ENCODE measurements at regions not wholly inside any gene's neighbourhood (a gene's known extent, or its start where the extent isn't known, plus 50 kb on each side); places are given as distances from the start of the nearest gene placed in this dataset.

DNA sequence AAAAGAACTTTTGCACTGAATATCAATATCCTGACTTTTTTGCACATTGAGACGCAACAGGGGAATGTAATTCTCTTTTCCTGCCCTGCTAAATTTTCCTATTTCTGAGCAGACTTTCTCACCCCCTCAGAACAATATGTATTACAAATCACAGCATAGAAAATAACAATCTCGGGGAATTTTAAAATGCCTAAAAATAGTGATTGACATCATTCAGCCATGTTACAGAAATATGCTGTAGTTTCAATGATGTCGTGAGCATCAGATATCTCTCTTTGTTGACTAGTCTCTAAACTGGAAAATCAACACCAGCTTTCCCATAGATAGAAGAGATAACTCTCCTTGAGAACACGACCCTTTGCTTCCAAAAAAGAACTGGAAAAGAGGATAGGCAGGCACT is 166.7 kb downstream of the ZDHHC21 start:
- H3K9me3 ChIP-seq (ENCODE audit: control insufficient read depth in 2 of 2, low read length in 2 of 2): no peaks in the 10 kb centered on the region
- no peak overlapping the region for H3K27ac ChIP-seq (ENCODE audit: insufficient read depth, low read length, poor library complexity, severe bottlenecking)
- no peaks in the 10 kb centered on the region for H3K36me3 ChIP-seq (ENCODE audit: control insufficient read depth, insufficient read depth, low read length)
- no peaks in the 10 kb centered on the region for H3K4me1 ChIP-seq (ENCODE audit: control insufficient read depth, insufficient read depth, low read length, poor library complexity, severe bottlenecking)
- DNase-seq: no peak
- H3K27me3 ChIP-seq (ENCODE audit: control insufficient read depth, insufficient read depth, low read length): no peaks in the 10 kb centered on the region
- Mint-ChIP-seq H3K9me3 (peaks cover 0 to 2% (median 0%) of the 10 kb centered on the region in 7 donors), H3K27me3 (no peaks in the 10 kb centered on the region), H3K4me3 (no peak overlapping the region), H3K36me3 (no peaks in the 10 kb centered on the region), H3K4me1 (no peaks in the 10 kb centered on the region), H3K27ac (no peak overlapping the region)
- H3K4me3 ChIP-seq (ENCODE audit: low read depth, low read length): no peak overlapping the region
- ATAC-seq (ENCODE audit: low read depth in 2 of 2): no peak

DNA sequence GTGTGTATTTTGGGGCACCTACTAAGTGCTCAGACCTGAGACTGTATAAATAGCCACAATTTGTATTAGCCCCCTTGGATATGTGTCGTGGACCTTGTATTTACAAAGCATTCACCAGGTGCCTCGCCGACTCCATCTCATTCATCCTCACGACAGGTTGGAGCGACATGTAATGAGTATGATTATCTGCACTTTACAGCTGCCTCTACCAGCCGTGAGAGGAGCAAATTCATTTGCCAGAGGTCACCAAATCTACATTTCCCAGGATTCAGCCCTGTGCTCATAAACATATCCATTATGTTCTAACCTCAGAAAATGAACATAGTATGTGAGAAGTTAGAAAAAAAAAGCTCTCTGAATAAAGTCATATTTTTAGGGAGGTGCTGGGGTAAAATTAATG is 167.4 kb downstream of the ZDHHC21 start:
- ATAC-seq (ENCODE audit: low read depth in 2 of 2): no peak
- peaks cover 0 to 2% (median 0%) of the 10 kb centered on the region in 7 donors for H3K9me3 Mint-ChIP-seq
- Histone ChIP-seq H3K27ac (ENCODE audit: insufficient read depth, low read length, poor library complexity, severe bottlenecking) (no peak overlapping the region), H3K9me3 (ENCODE audit: control insufficient read depth in 2 of 2, low read length in 2 of 2) (no peaks in the 10 kb centered on the region), H3K27me3 (ENCODE audit: control insufficient read depth, insufficient read depth, low read length) (no peaks in the 10 kb centered on the region), H3K4me1 (ENCODE audit: control insufficient read depth, insufficient read depth, low read length, poor library complexity, severe bottlenecking) (no peaks in the 10 kb centered on the region), H3K4me3 (ENCODE audit: low read depth, low read length) (no peak overlapping the region), H3K36me3 (ENCODE audit: control insufficient read depth, insufficient read depth, low read length) (no peaks in the 10 kb centered on the region)
- no peak overlapping the region for H3K27ac Mint-ChIP-seq
- DNase-seq: no peak
- no peaks in the 10 kb centered on the region for H3K4me1 Mint-ChIP-seq
- no peaks in the 10 kb centered on the region for H3K27me3 Mint-ChIP-seq
- H3K36me3 Mint-ChIP-seq: no peaks in the 10 kb centered on the region
- H3K4me3 Mint-ChIP-seq: no peak overlapping the region

DNA sequence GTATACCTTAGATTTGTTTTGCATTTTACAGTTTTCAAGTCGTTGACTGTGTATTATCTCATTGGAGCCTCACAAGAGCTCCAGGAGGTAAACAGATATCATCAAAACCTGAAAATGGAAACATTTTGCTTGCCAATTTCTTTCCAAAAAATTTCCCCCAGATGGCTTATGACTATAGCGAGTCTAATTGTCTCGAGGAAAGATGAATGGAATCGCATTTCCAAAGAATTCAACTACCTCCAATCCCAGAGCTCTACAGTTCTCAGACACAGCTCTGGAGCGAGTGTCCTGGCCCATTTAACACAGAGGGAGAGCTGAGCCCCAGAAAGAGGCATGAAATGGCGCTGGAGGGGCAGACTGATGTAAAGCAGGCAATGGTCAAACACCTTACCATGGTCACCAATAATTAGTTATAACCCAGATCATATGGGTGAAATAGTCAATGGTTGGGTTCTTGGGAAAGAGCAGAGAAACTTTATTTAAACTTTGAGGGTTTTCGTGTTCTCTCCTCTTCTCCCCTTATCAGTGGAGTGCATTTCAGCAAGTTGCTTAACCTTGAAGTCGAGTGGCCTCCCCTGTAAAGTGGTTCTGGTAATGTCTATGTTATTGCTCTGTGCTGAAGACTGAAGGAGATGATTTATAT is 168.2 kb downstream of the ZDHHC21 start:
- Histone ChIP-seq H3K27me3 (ENCODE audit: control insufficient read depth, insufficient read depth, low read length) (no peaks in the 10 kb centered on the region), H3K27ac (ENCODE audit: insufficient read depth, low read length, poor library complexity, severe bottlenecking) (no peak overlapping the region), H3K4me3 (ENCODE audit: low read depth, low read length) (no peak overlapping the region), H3K9me3 (ENCODE audit: control insufficient read depth in 2 of 2, low read length in 2 of 2) (no peaks in the 10 kb centered on the region), H3K4me1 (ENCODE audit: control insufficient read depth, insufficient read depth, low read length, poor library complexity, severe bottlenecking) (no peaks in the 10 kb centered on the region), H3K36me3 (ENCODE audit: control insufficient read depth, insufficient read depth, low read length) (no peaks in the 10 kb centered on the region)
- Mint-ChIP-seq H3K36me3 (no peaks in the 10 kb centered on the region), H3K4me1 (no peaks in the 10 kb centered on the region), H3K9me3 (peaks cover 0 to 2% (median 0%) of the 10 kb centered on the region in 7 donors), H3K4me3 (no peak overlapping the region), H3K27me3 (no peaks in the 10 kb centered on the region), H3K27ac (no peak overlapping the region)
- no peak for ATAC-seq (ENCODE audit: low read depth in 2 of 2)
- DNase-seq: no peak

DNA sequence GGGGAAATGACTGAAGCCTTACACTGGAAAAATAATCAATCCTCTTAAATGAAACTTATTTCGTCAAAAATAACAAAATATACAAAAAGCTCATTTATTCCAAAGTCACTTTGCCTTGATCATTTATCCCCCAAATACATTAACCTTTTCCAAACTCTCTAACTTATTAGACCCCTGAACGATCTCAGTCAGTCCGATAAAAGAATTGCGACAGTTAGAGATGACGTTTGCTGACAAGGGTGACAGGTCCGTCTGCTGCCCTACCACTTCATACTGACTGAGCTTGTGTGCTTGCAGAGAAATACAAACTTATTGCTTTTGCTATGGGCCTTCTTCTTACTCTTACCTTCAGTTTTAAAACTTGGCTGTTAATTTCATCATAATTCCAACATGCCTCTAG is 169.7 kb downstream of the ZDHHC21 start:
- Mint-ChIP-seq H3K27ac (no peak overlapping the region), H3K4me1 (no peaks in the 10 kb centered on the region), H3K4me3 (no peak overlapping the region), H3K36me3 (no peaks in the 10 kb centered on the region), H3K9me3 (peaks cover 0 to 3% (median 0%) of the 10 kb centered on the region in 7 donors), H3K27me3 (no peaks in the 10 kb centered on the region)
- no peaks in the 10 kb centered on the region for H3K36me3 ChIP-seq (ENCODE audit: control insufficient read depth, insufficient read depth, low read length)
- H3K27ac ChIP-seq (ENCODE audit: insufficient read depth, low read length, poor library complexity, severe bottlenecking): no peak overlapping the region
- DNase-seq (no peak), ATAC-seq (ENCODE audit: low read depth in 2 of 2) (no peak)
- H3K9me3 ChIP-seq (ENCODE audit: control insufficient read depth in 2 of 2, low read length in 2 of 2): no peaks in the 10 kb centered on the region
- no peaks in the 10 kb centered on the region for H3K27me3 ChIP-seq (ENCODE audit: control insufficient read depth, insufficient read depth, low read length)
- H3K4me1 ChIP-seq (ENCODE audit: control insufficient read depth, insufficient read depth, low read length, poor library complexity, severe bottlenecking): no peaks in the 10 kb centered on the region
- H3K4me3 ChIP-seq (ENCODE audit: low read depth, low read length): no peak overlapping the region

DNA sequence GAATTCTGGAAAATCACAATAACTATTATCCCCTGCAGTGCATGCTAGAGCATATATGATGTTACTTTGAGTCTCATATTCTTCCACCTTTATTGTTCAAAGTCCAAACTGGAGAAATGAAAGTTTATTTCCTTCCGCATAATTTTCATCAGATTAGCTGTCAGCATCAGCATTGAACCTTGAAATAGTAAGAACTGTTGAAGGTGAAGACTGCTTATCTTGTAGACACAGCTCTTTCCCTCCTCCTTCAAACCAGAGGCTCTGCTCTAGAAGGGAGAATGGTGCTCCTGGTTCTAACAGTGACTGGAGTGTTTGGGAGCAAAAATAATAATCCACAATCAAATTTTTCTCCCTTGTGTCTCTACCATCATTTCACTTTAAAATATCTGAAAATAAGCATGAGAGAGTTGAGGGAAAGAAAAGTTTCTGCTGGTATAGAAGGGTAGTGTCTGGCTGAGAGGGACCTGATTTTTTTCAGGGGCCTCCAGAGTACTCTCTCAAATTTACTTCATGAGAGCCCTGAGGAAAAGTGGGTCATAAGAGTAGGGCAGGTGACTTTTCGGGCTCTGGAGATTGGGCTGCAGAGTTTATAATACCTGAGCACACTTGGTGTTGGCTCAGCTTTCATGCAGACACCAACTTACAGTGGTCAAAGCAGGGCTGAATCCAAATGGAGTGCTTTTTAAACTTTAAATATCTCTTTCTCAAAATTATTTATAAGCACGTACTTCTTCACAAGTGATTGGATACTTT is 170.4 kb downstream of the ZDHHC21 start:
- no peak overlapping the region for H3K27ac Mint-ChIP-seq
- Histone ChIP-seq H3K27me3 (ENCODE audit: control insufficient read depth, insufficient read depth, low read length) (no peaks in the 10 kb centered on the region), H3K27ac (ENCODE audit: insufficient read depth, low read length, poor library complexity, severe bottlenecking) (no peak overlapping the region), H3K4me3 (ENCODE audit: low read depth, low read length) (no peak overlapping the region), H3K36me3 (ENCODE audit: control insufficient read depth, insufficient read depth, low read length) (no peaks in the 10 kb centered on the region), H3K9me3 (ENCODE audit: control insufficient read depth in 2 of 2, low read length in 2 of 2) (no peaks in the 10 kb centered on the region), H3K4me1 (ENCODE audit: control insufficient read depth, insufficient read depth, low read length, poor library complexity, severe bottlenecking) (no peaks in the 10 kb centered on the region)
- H3K9me3 Mint-ChIP-seq: peaks cover 0 to 3% (median 0%) of the 10 kb centered on the region in 7 donors
- H3K36me3 Mint-ChIP-seq: no peaks in the 10 kb centered on the region
- ATAC-seq (ENCODE audit: low read depth in 2 of 2) (no peak), DNase-seq (no peak)
- H3K27me3 Mint-ChIP-seq: no peaks in the 10 kb centered on the region
- no peak overlapping the region for H3K4me3 Mint-ChIP-seq
- H3K4me1 Mint-ChIP-seq: no peaks in the 10 kb centered on the region

DNA sequence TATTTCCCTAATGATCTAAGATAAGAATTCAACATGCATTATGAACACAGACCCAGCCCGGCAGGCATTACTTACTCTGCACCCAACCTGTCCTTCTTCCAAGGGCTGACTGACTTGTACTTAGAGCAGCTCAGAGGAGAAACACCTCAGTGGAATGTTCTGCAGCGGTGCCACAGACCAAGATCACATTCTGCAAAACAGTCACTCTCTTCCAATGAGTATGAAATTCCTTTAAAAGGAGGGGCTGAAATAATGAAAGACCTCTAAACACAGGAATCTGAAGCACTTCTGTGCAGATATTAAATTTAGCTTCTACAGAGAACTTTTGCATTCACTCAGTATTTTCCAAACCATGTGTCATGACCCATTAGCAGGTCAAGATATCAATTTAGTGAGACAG is 172.9 kb downstream of the ZDHHC21 start:
- no peaks in the 10 kb centered on the region for H3K9me3 ChIP-seq (ENCODE audit: control insufficient read depth in 2 of 2, low read length in 2 of 2)
- DNase-seq (no peak), ATAC-seq (ENCODE audit: low read depth in 2 of 2) (no peak)
- H3K36me3 ChIP-seq (ENCODE audit: control insufficient read depth, insufficient read depth, low read length): no peaks in the 10 kb centered on the region
- no peaks in the 10 kb centered on the region for H3K4me1 Mint-ChIP-seq
- no peaks in the 10 kb centered on the region for H3K4me1 ChIP-seq (ENCODE audit: control insufficient read depth, insufficient read depth, low read length, poor library complexity, severe bottlenecking)
- peaks cover 0 to 3% (median 0%) of the 10 kb centered on the region in 7 donors for H3K9me3 Mint-ChIP-seq
- H3K27ac ChIP-seq (ENCODE audit: insufficient read depth, low read length, poor library complexity, severe bottlenecking): no peak overlapping the region
- H3K4me3 ChIP-seq (ENCODE audit: low read depth, low read length): no peak overlapping the region
- H3K27me3 Mint-ChIP-seq: peaks cover 4% of the 10 kb centered on the region
- no peaks in the 10 kb centered on the region for H3K36me3 Mint-ChIP-seq
- no peak overlapping the region for H3K4me3 Mint-ChIP-seq
- no peaks in the 10 kb centered on the region for H3K27me3 ChIP-seq (ENCODE audit: control insufficient read depth, insufficient read depth, low read length)
- H3K27ac Mint-ChIP-seq: no peak overlapping the region

DNA sequence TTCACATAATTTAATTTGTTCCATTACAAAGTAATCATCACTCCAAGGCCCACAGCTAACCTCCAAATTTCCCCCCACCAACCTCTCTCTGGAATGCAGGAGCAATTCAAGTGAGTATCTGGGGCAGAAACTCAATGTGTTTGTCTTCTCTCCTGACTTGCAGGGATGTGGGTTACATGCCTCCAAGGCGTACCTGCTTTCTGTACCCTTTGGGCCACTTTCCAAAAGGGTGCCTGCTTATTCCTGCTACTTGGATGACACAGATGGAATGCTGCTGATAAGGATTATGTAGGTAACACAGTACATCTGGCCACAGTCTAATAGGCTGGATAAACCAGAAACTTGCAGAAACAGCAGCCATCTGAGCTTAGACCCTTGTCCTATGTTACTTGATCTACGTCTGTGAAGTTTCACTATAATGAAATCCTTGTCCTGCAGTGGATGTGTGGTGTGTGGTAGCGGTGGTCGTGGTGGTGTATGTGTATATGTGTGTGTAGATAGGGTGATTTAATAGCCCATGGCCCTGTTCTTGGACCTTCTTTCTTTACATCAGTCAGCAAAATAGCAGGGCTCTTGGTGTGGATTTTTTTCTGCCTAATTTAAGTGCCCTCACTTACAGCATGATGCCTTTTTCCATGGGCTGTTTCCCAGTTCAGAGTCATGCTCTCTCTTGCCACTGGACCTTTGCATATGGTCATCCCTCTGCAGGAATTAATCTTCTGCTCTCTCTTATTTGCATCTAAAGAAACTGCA is 175.9 kb downstream of the ZDHHC21 start:
- Histone ChIP-seq H3K36me3 (ENCODE audit: control insufficient read depth, insufficient read depth, low read length) (no peaks in the 10 kb centered on the region), H3K27me3 (ENCODE audit: control insufficient read depth, insufficient read depth, low read length) (no peaks in the 10 kb centered on the region), H3K27ac (ENCODE audit: insufficient read depth, low read length, poor library complexity, severe bottlenecking) (no peak overlapping the region), H3K9me3 (ENCODE audit: control insufficient read depth in 2 of 2, low read length in 2 of 2) (no peaks in the 10 kb centered on the region), H3K4me3 (ENCODE audit: low read depth, low read length) (no peak overlapping the region), H3K4me1 (ENCODE audit: control insufficient read depth, insufficient read depth, low read length, poor library complexity, severe bottlenecking) (no peaks in the 10 kb centered on the region)
- Mint-ChIP-seq H3K9me3 (peaks cover 0 to 3% (median 0%) of the 10 kb centered on the region in 7 donors), H3K4me1 (no peaks in the 10 kb centered on the region), H3K27ac (no peak overlapping the region), H3K27me3 (peaks cover 4% of the 10 kb centered on the region), H3K4me3 (no peak overlapping the region), H3K36me3 (no peaks in the 10 kb centered on the region)
- no peak for DNase-seq
- no peak for ATAC-seq (ENCODE audit: low read depth in 2 of 2)
